Epithelial cell of proximal tubule (primary cell): ENCODE measurements at regions not wholly inside any gene's neighbourhood (a gene's known extent, or its start where the extent isn't known, plus 50 kb on each side); places are given as distances from the start of the nearest gene placed in this dataset.

ENCODE experiments used
- DNase-seq: peaks from one replicate; pipeline ENCODE4 v3.0.0-alpha.2; 2011; ENCODE audit warnings: low read depth
- H3K4me3 ChIP-seq: 2 replicates; pipeline ENCODE4 v1.5.1; 2011; ENCODE audit warnings: low read depth, mild to moderate bottlenecking, low read length
- CTCF ChIP-seq: conservative IDR thresholded peaks from 2 replicates; pipeline ENCODE4 v1.5.1; 2012; ENCODE audit warnings: low read depth, mild to moderate bottlenecking, low read length

GRCh38 chr11:69934861-69935494, 115.8 kb upstream of the FGF3 start:
- no peak overlapping the region for H3K4me3 ChIP-seq
- no peak for DNase-seq
- no peak for TF ChIP-seq CTCF

- no peak for TF ChIP-seq CTCF
- DNase-seq = no peak
- no peak overlapping the region for H3K4me3 ChIP-seq
Measured at GRCh38 chr11:69935941-69936505, 116.8 kb upstream of the FGF3 start.

GRCh38 chr11:69936771-69937170, 117.6 kb upstream of the FGF3 start:
- no peak overlapping the region for H3K4me3 ChIP-seq
- no peak for DNase-seq
- no peak for TF ChIP-seq CTCF

GRCh38 chr11:69938206-69938605, 119.0 kb upstream of the FGF3 start:
- H3K4me3 ChIP-seq = no peak overlapping the region
- no peak for DNase-seq
- TF ChIP-seq CTCF = no peak

- no peak for DNase-seq
- no peak overlapping the region for H3K4me3 ChIP-seq
- TF ChIP-seq CTCF = no peak
Measured at GRCh38 chr11:69939551-69940245, 120.5 kb upstream of the FGF3 start.

GRCh38 chr11:69940246-69940610, 121.0 kb upstream of the FGF3 start:
- no peak for TF ChIP-seq CTCF
- H3K4me3 ChIP-seq = no peak overlapping the region
- no peak for DNase-seq
